ENCODE measurements at regions not wholly inside any gene's neighbourhood (a gene's known extent, or its start where the extent isn't known, plus 50 kb on each side); places are given as distances from the start of the nearest gene placed in this dataset.

DNA sequence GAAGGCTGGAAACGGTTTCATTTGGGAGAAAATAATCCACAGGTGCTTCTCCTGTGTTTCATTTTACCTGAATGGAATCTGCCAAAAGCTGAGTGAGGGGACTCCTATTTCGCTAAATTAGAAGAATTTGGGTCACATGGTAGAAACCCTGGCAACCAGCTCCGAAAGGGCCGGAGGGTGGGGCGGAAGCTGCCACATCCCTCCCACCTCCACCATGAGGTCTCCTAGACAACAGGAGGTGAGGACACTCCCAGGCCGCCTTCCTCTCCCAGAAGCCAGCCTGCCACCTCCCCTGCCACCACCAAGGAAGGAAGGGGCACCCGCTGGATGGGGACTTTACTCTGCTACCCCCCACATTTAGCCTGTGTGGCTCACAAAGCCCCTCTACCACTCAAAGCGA lies 199.9 kb upstream of the ZC3H12A start:
- Histone ChIP-seq H3K27me3 (ENCODE audit: insufficient read depth, low read depth) (peaks cover 22% of the 10 kb centered on the region; the same call in 1 of the 2 replicates), H3K4me1 (ENCODE audit: low read depth, poor library complexity, severe bottlenecking) (no peaks in the 10 kb centered on the region), H3K36me3 (ENCODE audit: insufficient read depth) (no peaks in the 10 kb centered on the region), H3K4me3 (IDR thresholded peaks at IDR 0.05; ENCODE audit: insufficient read depth, low read depth, low read length) (no peak overlapping the region), H2AFZ (ENCODE audit: low read depth) (no peak overlapping the region), H4K20me1 (ENCODE audit: insufficient read depth) (no peaks in the 10 kb centered on the region), H3K79me2 (ENCODE audit: insufficient read depth, low read depth) (no peaks in the 10 kb centered on the region), H3K9ac (no peak overlapping the region), H3K4me2 (no peak overlapping the region), H3K27ac (no peak overlapping the region)
- TF ChIP-seq, protein P1, sequence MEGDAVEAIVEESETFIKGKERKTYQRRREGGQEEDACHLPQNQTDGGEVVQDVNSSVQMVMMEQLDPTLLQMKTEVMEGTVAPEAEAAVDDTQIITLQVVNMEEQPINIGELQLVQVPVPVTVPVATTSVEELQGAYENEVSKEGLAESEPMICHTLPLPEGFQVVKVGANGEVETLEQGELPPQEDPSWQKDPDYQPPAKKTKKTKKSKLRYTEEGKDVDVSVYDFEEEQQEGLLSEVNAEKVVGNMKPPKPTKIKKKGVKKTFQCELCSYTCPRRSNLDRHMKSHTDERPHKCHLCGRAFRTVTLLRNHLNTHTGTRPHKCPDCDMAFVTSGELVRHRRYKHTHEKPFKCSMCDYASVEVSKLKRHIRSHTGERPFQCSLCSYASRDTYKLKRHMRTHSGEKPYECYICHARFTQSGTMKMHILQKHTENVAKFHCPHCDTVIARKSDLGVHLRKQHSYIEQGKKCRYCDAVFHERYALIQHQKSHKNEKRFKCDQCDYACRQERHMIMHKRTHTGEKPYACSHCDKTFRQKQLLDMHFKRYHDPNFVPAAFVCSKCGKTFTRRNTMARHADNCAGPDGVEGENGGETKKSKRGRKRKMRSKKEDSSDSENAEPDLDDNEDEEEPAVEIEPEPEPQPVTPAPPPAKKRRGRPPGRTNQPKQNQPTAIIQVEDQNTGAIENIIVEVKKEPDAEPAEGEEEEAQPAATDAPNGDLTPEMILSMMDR (conservative IDR thresholded peaks at IDR 0.05; ENCODE audit: low read depth, low read length) = no peak

DNA sequence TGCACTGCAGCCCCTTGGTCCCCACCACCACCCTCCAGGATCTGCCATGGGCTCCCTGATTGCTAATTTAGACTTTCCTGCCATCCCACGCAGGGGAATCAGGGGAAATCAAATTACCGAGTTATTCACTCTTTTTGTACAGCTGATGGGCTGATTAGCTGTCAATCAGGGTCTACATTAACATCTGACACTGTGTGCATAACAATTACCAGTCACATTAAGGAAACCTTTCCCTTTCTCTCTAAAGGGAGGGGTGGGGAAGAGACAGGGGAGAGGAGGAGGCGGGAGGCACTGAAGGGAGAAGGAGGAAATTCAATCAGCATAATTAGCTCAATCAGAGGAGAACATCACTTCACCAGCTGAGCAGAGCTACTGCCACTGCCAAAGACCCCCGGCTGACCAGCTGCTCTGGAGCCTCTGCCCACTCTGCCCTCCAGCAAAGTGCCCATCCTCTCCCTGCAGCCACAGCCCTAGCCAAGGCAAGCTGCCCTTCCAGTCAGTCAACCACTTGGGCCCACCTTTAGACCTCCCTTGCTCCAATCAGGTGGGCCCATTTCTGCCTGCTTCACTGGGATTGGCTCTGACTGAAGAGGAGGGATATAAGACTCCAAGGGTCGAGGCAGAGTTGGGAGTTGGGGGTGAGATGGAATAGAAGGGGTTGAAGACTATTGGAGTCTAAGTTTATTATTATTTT lies 199.3 kb upstream of the ZC3H12A start:
- H3K9ac ChIP-seq = no peak overlapping the region
- no peak overlapping the region for H2AFZ ChIP-seq (ENCODE audit: low read depth)
- TF ChIP-seq, protein P1 (conservative IDR thresholded peaks at IDR 0.05; ENCODE audit: low read depth, low read length) = no peak
- no peak overlapping the region for H3K4me2 ChIP-seq
- no peaks in the 10 kb centered on the region for H3K79me2 ChIP-seq (ENCODE audit: insufficient read depth, low read depth)
- no peaks in the 10 kb centered on the region for H3K4me1 ChIP-seq (ENCODE audit: low read depth, poor library complexity, severe bottlenecking)
- H3K27ac ChIP-seq = no peak overlapping the region
- H3K36me3 ChIP-seq (ENCODE audit: insufficient read depth) = no peaks in the 10 kb centered on the region
- H3K27me3 ChIP-seq (ENCODE audit: insufficient read depth, low read depth) = peaks cover 19% of the 10 kb centered on the region; the same call in 1 of the 2 replicates
- H3K4me3 ChIP-seq (IDR thresholded peaks at IDR 0.05; ENCODE audit: insufficient read depth, low read depth, low read length) = no peak overlapping the region
- no peaks in the 10 kb centered on the region for H4K20me1 ChIP-seq (ENCODE audit: insufficient read depth)

DNA sequence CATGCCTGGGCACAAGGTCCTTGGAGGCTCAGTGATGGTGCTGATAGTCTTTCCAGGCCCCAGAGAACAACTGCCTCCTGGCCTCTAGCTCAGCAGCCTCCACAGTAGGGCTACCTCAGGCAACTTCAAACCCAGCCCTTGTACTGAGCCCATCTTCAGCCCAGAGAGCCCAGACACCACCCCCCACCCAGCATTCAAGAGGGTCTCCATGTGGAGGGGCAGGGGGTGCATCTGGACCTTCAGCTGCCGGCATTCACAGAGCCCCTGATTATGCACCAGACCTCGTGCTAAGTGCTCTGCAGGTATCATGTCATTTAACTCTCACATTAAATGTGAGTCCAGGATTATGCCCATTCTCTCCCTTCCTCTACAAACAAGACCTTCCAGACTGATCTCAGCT lies 197.0 kb upstream of the ZC3H12A start:
- H3K79me2 ChIP-seq (ENCODE audit: insufficient read depth, low read depth) = no peaks in the 10 kb centered on the region
- peaks cover 18% of the 10 kb centered on the region; the same call in 1 of the 2 replicates for H3K27me3 ChIP-seq (ENCODE audit: insufficient read depth, low read depth)
- no peak overlapping the region for H3K4me2 ChIP-seq
- no peak overlapping the region for H3K4me3 ChIP-seq (IDR thresholded peaks at IDR 0.05; ENCODE audit: insufficient read depth, low read depth, low read length)
- H3K9ac ChIP-seq = no peak overlapping the region
- H3K36me3 ChIP-seq (ENCODE audit: insufficient read depth) = no peaks in the 10 kb centered on the region
- TF ChIP-seq, protein P1 (conservative IDR thresholded peaks at IDR 0.05; ENCODE audit: low read depth, low read length) = no peak
- no peaks in the 10 kb centered on the region for H3K4me1 ChIP-seq (ENCODE audit: low read depth, poor library complexity, severe bottlenecking)
- H3K27ac ChIP-seq = no peak overlapping the region
- no peaks in the 10 kb centered on the region for H4K20me1 ChIP-seq (ENCODE audit: insufficient read depth)
- H2AFZ ChIP-seq (ENCODE audit: low read depth) = no peak overlapping the region

DNA sequence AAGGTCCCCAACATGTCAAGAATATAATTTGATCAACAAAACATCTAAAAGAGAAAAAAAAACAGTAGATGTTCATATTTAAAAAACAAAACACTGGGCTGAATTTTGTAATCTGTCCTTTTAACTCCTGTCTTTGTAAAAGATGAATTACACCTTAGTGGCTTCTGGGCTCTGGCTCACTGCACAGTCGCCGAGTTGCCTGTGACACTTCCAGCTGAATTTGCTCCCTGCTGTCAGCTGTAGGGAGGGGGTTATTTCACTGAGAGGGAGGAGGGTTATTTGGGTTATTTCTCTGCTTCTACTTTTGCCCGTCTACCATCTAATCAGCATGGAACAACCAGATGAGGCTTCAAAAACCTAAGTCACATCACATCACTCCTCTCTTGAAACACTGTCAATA lies 193.0 kb upstream of the ZC3H12A start:
- H3K27ac ChIP-seq = no peak overlapping the region
- H2AFZ ChIP-seq (ENCODE audit: low read depth) = no peak overlapping the region
- H3K4me3 ChIP-seq (IDR thresholded peaks at IDR 0.05; ENCODE audit: insufficient read depth, low read depth, low read length) = no peak overlapping the region
- no peaks in the 10 kb centered on the region for H3K4me1 ChIP-seq (ENCODE audit: low read depth, poor library complexity, severe bottlenecking)
- H3K9ac ChIP-seq = no peak overlapping the region
- TF ChIP-seq, protein P1 (conservative IDR thresholded peaks at IDR 0.05; ENCODE audit: low read depth, low read length) = no peak
- H3K4me2 ChIP-seq = no peak overlapping the region
- H3K27me3 ChIP-seq (ENCODE audit: insufficient read depth, low read depth) = peaks cover 25% of the 10 kb centered on the region; the same call in 1 of the 2 replicates
- H4K20me1 ChIP-seq (ENCODE audit: insufficient read depth) = no peaks in the 10 kb centered on the region
- no peaks in the 10 kb centered on the region for H3K36me3 ChIP-seq (ENCODE audit: insufficient read depth)
- H3K79me2 ChIP-seq (ENCODE audit: insufficient read depth, low read depth) = no peaks in the 10 kb centered on the region
